NT2/D1 (cell line): ENCODE measurements at regions not wholly inside any gene's neighbourhood (a gene's known extent, or its start where the extent isn't known, plus 50 kb on each side); places are given as distances from the start of the nearest gene placed in this dataset.

ENCODE experiments used
- DNase-seq: peaks from one replicate; pipeline ENCODE4 v3.0.0-alpha.2; 2011; ENCODE audit warnings: low read depth, low spot score
- H3K27me3 ChIP-seq: 2 replicates; pipeline ENCODE4 v1.6.0; 2011; ENCODE audit warnings: mild to moderate bottlenecking; ENCODE audit not compliant: insufficient read length, insufficient read depth
- H3K36me3 ChIP-seq: 2 replicates; pipeline ENCODE4 v1.6.1; 2011; ENCODE audit warnings: mild to moderate bottlenecking, low read length, mixed read lengths; ENCODE audit not compliant: insufficient read depth, insufficient read length
- H3K4me1 ChIP-seq: 2 replicates; pipeline ENCODE4 v1.5.1; 2011; ENCODE audit not compliant: insufficient read depth, insufficient read length
- H3K4me3 ChIP-seq: 2 replicates; pipeline ENCODE4 v1.5.1; 2011; ENCODE audit warnings: low read depth; ENCODE audit not compliant: insufficient read length
- H3K9ac ChIP-seq: 2 replicates; pipeline ENCODE4 v1.6.0; 2011; ENCODE audit warnings: low read depth; ENCODE audit not compliant: insufficient read length
- H3K9me3 ChIP-seq: 2 replicates; pipeline ENCODE4 v1.5.1; 2011; ENCODE audit warnings: mild to moderate bottlenecking, low read length; ENCODE audit not compliant: insufficient read depth
- SUZ12 ChIP-seq: IDR thresholded peaks from 2 replicates; pipeline ENCODE4 v1.6.1; 2011; ENCODE audit not compliant: insufficient read length, insufficient read depth; ENCODE audit errors: extremely low read depth
- YY1 ChIP-seq: IDR thresholded peaks from 2 replicates; pipeline ENCODE4 v1.6.1; 2011; ENCODE audit not compliant: insufficient read length, insufficient read depth
- ZNF274 ChIP-seq: IDR thresholded peaks from 2 replicates; pipeline ENCODE4 v1.6.1; 2011; ENCODE audit warnings: mild to moderate bottlenecking, low read depth, low read length

DNA sequence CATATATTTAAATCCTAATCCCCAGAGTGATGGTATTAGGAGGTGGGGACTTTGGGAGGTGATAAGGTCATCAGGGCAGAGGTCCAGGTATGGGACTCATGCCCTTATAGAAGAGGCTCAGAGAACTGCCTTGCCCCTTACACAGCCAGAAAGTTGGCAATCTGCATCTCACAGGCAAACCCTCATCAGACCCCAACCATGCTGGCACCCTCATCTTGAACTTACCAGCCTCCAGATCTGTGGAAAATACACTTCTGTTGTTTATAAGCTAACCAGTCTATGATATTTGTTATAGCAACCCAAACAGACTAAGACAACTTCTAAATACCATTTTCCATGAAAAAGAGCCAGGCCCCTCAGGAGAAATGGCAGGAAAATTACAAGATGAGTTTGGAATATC, 69.3 kb upstream of the PRDX6 start:
- H3K9ac ChIP-seq: no peak overlapping the region
- H3K36me3 ChIP-seq: peaks cover 7% of the 10 kb centered on the region
- no peak for DNase-seq
- H3K4me3 ChIP-seq: no peak overlapping the region
- H3K27me3 ChIP-seq: no peaks in the 10 kb centered on the region
- H3K4me1 ChIP-seq: no peaks in the 10 kb centered on the region
- no peak for TF ChIP-seq ZNF274
- no peak for TF ChIP-seq YY1
- TF ChIP-seq SUZ12: no peak
- H3K9me3 ChIP-seq: no peaks in the 10 kb centered on the region

DNA sequence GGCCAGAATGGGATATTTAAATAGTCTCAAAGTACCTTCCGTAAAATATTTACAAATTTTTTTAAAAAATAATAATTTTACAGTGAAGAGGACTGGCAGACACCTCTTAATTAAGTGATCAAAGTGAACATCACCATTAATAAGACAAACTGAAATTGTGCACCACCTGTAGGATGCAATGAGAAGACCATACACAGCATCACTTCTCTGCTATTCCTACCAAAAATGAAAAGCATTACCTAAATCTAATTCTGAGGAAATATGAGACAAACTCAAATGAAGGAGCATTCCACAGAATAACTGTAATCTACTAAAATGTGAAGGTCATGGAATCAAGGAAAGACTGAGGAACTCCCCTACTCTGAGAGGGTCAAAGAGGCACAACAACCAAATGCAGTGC, 68.2 kb upstream of the PRDX6 start:
- no peaks in the 10 kb centered on the region for H3K9me3 ChIP-seq
- H3K36me3 ChIP-seq: peaks cover 7% of the 10 kb centered on the region
- no peaks in the 10 kb centered on the region for H3K4me1 ChIP-seq
- H3K27me3 ChIP-seq: no peaks in the 10 kb centered on the region
- TF ChIP-seq SUZ12 (no peak), ZNF274 (no peak), YY1 (no peak)
- no peak for DNase-seq
- H3K4me3 ChIP-seq: no peak overlapping the region
- no peak overlapping the region for H3K9ac ChIP-seq

DNA sequence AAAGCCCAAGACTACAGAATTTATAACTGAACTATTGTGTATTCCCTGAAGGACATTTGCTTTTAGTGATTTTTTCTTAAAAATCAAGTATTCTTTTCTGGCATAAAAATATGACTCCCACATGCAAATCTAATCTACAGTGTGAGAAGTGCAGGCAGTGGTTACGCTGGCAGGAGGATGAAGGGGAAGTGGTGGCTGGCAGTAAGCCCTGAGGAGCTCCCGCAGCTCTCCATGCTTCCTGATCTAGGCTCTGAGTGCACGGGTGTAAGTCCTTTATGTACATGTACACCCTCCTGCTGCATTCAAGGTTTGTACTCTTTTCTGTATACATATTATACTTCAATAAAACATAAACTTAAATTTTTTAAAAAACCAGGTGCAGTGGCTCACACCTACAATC, 67.5 kb upstream of the PRDX6 start:
- Histone ChIP-seq H3K4me3 (no peak overlapping the region), H3K36me3 (peaks cover 7% of the 10 kb centered on the region), H3K27me3 (no peaks in the 10 kb centered on the region), H3K4me1 (no peaks in the 10 kb centered on the region), H3K9ac (no peak overlapping the region), H3K9me3 (no peaks in the 10 kb centered on the region)
- no peak for DNase-seq
- TF ChIP-seq SUZ12 (no peak), YY1 (no peak), ZNF274 (no peak)

DNA sequence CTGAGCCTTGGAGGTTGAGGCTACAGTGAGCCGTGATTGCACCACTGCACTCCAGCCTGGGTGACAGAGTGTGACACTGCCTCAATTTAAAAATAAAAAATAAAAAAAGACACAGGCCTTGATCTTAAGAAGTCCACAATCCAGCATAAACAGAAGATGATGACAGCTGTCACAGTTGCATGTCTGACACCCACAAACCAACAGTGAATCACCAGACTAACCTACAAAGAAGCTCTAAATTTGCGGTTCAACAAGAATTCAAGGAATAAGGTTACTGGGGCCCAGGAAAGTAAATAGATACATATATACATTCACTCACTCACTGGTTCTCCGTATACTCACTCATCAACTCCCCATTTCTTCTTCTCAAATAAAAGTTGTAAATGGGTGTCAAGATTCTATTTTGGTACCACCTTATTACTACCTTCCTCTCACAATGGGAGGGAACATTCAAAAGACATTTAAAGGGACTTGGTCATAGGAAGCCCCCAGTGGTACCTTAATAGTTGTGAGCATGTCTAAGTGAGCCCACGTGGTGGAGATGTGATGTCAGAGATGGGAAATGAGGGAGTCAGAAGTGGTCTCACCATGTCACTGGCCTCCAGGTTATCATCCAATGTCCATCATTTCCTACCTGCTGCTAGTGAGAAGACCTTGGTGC, 66.9 kb upstream of the PRDX6 start:
- Histone ChIP-seq H3K4me3 (no peak overlapping the region), H3K27me3 (no peaks in the 10 kb centered on the region), H3K4me1 (no peaks in the 10 kb centered on the region), H3K36me3 (peaks cover 7% of the 10 kb centered on the region), H3K9ac (no peak overlapping the region), H3K9me3 (no peaks in the 10 kb centered on the region)
- DNase-seq: no peak
- no peak for TF ChIP-seq ZNF274
- TF ChIP-seq SUZ12: no peak
- TF ChIP-seq YY1: no peak

DNA sequence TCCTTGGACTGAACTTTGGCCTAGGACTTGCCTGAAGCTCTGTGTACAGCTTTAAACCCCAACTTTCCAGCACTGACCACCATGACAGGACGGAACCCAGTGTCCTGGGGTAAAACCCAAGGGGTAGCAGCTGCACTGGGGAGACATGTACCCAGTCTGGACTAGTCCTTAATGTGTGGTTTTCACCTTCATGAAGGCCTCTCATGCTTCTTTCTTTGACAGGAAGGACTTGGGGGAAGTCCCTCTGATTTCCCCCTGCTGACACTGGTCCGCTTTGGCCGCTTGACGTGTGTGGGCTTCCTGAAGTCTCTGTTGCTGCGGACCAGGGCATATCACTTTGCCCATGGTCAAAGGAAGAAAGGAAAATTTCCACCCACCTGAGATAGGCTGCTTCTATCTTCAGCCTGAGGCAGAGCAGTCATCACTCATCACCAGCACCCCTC, 66.3 kb upstream of the PRDX6 start:
- TF ChIP-seq SUZ12: no peak
- TF ChIP-seq YY1: no peak
- no peak for TF ChIP-seq ZNF274
- Histone ChIP-seq H3K27me3 (no peaks in the 10 kb centered on the region), H3K4me3 (no peak overlapping the region), H3K36me3 (peaks cover 7% of the 10 kb centered on the region), H3K9ac (no peak overlapping the region), H3K9me3 (no peaks in the 10 kb centered on the region), H3K4me1 (no peaks in the 10 kb centered on the region)
- no peak for DNase-seq

DNA sequence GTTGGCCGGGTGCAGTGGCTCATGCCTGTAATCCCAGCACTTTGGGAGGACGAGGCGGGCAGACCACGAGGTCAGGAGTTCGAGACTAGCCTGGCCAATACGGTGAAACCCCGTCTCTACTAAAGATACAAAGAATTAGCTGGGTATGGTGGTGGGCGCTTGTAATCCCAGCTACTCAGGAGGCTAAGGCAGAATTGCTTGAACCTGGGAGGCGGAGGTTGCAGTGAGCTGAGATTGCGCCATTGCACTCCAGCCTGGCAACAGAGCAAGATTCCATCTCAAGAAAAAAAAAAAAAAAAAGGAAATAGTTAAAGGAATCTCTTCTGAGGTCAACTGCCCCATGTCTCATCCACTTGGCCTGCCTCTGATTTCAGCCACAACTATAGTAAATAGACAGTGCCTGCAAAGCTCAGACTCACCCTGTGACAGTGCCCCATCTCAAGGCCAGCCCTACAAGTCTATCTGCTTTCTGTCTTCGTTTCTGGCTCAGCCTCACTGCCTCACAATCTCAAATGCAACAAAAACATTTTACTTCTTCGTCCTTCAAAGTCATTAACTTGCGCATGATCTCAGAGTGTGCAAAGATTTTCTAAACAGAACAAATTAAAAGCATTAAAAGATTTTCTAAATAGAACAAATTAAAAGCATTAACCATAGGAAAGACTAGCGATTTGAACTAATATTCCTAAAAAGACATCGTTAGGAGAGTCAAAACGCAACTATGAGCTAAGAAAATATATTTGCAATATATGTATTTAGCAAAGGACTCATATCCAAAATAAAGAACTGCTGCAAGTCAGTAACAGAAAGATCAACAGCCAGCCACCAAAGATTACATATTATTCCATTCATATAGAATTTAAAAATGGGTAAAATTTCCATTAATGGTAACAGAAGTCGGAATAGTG, 65.0 kb upstream of the PRDX6 start:
- Histone ChIP-seq H3K4me3 (no peak overlapping the region), H3K36me3 (peaks cover 7% of the 10 kb centered on the region), H3K9me3 (no peaks in the 10 kb centered on the region), H3K27me3 (no peaks in the 10 kb centered on the region), H3K4me1 (no peaks in the 10 kb centered on the region), H3K9ac (no peak overlapping the region)
- no peak for DNase-seq
- TF ChIP-seq ZNF274 (no peak), SUZ12 (no peak), YY1 (no peak)

DNA sequence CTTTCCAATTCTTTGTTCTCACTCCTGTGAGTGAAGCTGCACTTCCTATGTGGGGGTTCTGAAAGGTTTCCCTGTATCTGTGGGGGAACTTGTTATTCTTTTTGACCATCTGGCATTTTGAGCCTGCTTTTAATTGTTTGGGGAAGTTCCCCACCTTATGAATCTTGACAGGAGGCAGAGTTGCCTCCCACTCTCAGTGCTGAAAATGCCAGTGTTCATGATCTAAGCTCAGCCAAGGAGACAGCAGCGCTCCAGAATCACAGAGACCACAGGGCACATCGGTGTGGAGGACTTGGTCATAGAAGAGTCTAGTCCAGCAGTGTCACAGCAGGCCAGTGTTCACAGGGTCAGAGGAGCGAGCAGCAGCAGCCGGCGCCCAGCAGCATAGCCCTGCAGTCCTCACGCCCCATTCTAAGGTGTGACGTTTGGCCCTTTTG, 63.8 kb upstream of the PRDX6 start:
- Histone ChIP-seq H3K9ac (no peak overlapping the region), H3K4me1 (no peaks in the 10 kb centered on the region), H3K36me3 (peaks cover 11% of the 10 kb centered on the region), H3K9me3 (no peaks in the 10 kb centered on the region), H3K4me3 (no peak overlapping the region), H3K27me3 (no peaks in the 10 kb centered on the region)
- TF ChIP-seq SUZ12 (no peak), ZNF274 (no peak), YY1 (no peak)
- no peak for DNase-seq
